Omental fat pad (tissue), 3 donors: ENCODE measurements at regions not wholly inside any gene's neighbourhood (a gene's known extent, or its start where the extent isn't known, plus 50 kb on each side); places are given as distances from the start of the nearest gene placed in this dataset.
"Not testable (repeated sequence)": the region's sequence is repeated elsewhere in the genome, so short reads cannot be mapped to it uniquely, and the experiment has no call there.

Source experiments
- ATAC-seq: fragments of 150-250 bp; one replicate; pipeline ENCODE4 v1.9.1; 2016; ENCODE audit warnings: mild to moderate bottlenecking, moderate library complexity; ENCODE audit not compliant: low FRiP score
- DNase-seq: peaks from one replicate; pipeline ENCODE4 v3.0.0-alpha.2; 2019; ENCODE audit warnings: low spot score
- TF ChIP-seq, protein P1 (sequence below), 3 donors: fragments of 450-650 bp; IDR thresholded peaks; one replicate each; pipeline ENCODE4 v1.5.1; 2016 to 2017; ENCODE audit warnings: antibody characterized with exemption in 3 of 3, mild to moderate bottlenecking in 3 of 3, moderate library complexity in 2 of 3

DNA sequence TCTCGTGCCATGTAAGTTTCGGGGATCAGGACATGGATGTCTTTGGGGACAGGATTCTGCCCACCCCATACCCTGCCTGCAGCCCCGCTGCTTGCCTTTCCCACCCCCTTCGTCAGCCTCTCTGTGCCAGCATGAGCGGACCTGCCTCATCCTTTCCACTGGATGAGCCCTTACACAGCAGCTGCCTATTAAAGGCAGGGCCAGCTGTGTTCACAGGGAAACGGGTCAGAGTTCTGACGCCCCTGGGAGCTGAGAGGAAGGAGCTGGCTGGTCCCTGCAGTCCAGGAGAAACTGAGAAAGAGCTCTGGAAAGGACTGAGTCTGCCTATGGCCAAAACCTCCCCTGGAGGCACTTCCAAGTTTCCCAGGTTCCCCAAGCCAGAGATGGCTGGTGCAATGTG, 83.5 kb upstream of the NCOR2 start:
- DNase-seq (no peak), ATAC-seq (no peak)
- TF ChIP-seq, protein P1, sequence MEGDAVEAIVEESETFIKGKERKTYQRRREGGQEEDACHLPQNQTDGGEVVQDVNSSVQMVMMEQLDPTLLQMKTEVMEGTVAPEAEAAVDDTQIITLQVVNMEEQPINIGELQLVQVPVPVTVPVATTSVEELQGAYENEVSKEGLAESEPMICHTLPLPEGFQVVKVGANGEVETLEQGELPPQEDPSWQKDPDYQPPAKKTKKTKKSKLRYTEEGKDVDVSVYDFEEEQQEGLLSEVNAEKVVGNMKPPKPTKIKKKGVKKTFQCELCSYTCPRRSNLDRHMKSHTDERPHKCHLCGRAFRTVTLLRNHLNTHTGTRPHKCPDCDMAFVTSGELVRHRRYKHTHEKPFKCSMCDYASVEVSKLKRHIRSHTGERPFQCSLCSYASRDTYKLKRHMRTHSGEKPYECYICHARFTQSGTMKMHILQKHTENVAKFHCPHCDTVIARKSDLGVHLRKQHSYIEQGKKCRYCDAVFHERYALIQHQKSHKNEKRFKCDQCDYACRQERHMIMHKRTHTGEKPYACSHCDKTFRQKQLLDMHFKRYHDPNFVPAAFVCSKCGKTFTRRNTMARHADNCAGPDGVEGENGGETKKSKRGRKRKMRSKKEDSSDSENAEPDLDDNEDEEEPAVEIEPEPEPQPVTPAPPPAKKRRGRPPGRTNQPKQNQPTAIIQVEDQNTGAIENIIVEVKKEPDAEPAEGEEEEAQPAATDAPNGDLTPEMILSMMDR (IDR thresholded peaks at IDR 0.05) = no peak

DNA sequence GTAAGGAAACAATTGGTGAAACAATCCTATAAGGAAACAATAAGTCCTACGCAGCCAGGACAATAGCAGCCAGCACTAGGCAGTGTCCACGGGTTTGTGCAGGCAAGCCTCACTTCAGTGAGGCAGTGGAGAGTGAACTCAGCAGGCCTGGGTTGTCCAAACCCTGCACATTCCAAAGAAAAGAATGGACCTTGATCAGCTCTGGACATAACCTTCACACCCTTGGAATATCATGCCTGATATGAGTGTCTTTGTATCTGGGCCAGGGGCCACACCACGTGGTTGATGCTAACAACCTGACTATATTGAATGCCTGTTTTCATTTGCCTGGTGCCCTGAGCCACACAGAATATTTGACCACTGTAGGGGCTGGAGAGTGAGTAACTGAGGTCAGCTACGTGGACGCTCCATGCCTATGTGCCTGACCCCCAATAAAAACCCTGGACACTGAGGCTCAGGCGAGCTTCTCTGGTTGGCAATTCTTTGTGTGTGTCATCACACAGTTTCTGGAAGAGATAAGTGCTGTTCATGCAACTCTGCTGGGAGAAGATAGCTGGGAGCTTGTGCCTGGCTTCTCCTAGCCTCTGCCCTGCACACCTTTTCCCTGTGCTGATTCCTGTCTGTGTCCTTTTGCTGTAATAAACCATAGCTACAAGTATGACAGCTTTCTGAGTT, 81.4 kb upstream of the NCOR2 start:
- TF ChIP-seq, protein P1 (IDR thresholded peaks at IDR 0.05) = no peak
- DNase-seq (no peak), ATAC-seq (no peak)

DNA sequence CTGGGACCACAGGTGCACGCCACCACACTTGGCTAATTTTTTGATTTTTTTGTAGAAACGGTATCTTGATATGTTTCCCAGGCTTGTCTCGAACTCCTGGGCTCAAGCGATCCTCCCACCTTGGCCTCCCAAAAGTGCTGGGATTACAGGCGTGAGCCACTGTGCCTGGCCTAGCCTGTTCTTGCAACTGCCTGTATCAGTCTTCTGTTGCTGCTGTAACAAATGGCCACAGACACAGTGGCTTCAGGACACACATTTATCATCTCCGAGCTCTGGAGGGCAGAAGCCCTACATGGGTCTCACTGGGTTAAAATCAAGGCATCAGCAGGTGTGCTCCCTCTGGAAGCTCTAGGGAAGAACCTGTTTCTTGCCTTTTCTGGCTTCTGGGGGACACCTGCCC, 79.9 kb upstream of the NCOR2 start:
- DNase-seq = no peak
- ATAC-seq = no peak
- TF ChIP-seq, protein P1 (IDR thresholded peaks at IDR 0.05) = no peak

DNA sequence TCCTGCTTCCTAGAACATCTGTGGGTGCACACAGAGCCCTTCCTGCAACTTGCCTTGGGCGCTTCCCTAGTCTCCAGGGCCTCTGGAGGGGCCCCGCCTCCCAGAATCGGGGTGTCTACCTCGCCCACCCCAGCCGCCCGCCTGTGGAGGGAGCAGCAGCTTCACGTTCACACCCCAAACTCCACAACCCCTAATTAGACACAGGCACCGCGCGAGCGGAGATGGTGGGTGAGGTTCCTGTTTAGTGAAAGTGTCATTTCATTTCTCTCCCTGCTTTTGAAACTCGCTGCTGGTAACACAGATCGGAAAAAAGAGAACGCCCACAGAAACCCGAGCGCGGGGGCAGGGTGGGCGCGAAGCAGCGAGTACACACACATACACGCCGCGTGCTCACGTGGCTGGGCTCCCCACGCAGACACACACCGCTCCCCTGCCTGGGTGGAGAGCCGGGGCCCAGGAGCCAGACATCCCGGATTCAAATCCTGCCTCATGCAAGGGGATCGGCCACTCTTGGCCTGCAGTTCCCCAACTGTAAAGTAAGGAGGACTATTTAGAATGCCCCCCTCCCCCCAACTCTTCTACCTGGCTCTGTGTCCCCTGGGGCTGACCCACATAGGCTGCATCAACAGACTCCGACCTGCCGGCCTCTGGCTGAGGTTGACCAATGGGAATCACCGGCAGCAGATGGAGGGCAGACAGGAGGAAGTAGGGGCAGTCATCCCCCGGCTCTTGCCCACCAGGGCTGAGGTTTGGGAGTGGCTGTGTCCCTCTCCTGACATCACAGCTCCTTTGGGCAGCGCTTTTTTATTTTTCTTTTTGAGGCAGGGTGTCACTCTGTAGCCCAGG, 79.2 kb upstream of the NCOR2 start:
- DNase-seq (no peak), ATAC-seq (no peak)
- TF ChIP-seq, protein P1 (IDR thresholded peaks at IDR 0.05) = no peak

DNA sequence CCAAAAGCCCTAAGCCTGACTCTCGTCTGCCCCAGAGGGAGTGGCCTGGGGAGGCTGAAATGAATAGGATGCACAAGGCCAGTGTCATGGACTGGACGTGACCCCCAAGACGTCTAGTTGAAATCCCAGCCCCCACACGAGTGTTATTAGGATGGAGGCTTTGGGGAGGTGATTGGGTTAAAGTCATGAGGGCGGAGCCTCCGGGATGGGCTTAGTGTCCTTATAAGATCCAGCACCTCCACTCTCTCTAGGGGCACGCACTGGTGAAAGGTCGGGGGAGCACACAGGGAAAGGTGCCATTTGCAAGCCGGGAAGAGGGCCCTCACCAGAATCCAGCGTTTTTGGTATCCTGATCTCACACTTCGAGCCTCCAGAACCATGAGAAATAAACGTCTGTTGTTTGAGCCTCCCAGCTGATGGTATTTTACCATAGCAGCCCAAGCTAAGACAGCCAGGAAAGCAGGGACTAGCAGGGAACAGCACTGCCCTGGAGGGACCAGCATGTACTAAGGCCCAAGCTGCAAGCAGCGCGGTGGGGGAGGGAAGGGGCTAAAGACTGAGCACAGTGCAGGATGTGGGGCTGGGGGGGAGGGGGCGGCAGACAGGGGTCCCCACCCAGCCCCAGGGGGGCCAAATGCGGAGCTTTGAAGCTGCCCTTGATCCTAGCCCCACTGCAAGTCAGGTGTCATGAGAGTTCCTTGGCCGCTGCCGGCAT, 78.3 kb upstream of the NCOR2 start:
- DNase-seq (no peak), ATAC-seq (no peak)
- TF ChIP-seq, protein P1 (IDR thresholded peaks at IDR 0.05) = no peak

DNA sequence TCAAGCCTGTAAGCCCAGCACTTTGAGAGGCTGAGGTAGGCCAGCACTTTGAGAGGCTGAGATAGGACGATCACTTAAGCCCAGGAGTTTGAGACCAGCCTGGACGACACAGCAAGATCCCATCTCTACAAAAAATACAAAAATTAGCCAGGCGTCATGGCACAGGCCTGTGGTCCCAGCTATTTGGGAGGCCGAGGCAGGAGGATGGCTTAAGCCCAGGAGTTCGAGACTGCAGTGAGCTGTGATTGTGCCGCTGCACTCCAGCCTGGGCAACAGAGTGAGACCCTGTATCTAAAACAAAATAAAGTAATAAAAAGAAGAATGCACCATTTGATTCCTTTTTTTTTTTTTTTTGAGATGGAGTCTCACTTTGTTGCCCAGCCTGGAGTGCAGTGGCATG, 76.4 kb upstream of the NCOR2 start:
- DNase-seq, ATAC-seq: not testable (repeated sequence)

DNA sequence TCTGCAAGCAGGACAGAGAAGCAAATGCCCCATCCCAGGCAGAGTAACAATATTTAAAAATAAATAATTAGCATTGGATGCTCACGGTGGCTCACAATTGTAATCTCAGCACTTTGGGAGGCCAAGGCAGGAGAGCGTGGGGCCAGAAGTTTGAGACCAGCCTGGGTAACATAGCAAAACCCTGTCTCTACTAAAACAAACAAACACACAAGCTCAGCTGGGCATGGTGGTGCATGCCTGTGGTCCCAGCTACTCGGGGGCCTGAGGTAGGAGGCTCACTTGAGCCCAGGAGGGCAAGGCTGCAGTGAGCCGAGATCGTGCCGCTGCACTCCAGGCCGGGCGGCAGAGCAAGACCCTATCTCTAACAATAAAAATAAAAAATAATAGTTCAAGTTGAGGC, 74.7 kb upstream of the NCOR2 start:
- ATAC-seq = no peak
- no peak for DNase-seq
- TF ChIP-seq, protein P1 (IDR thresholded peaks at IDR 0.05) = no peak
